HCEC 1CT (cell line): ENCODE measurements at regions not wholly inside any gene's neighbourhood (a gene's known extent, or its start where the extent isn't known, plus 50 kb on each side); places are given as distances from the start of the nearest gene placed in this dataset.
"Not testable (repeated sequence)": the region's sequence is repeated elsewhere in the genome, so short reads cannot be mapped to it uniquely, and the experiment has no call there.

Experiments
- DNase-seq: peaks from one replicate; pipeline ENCODE4 v3.0.0-alpha.2; 2017

- DNase-seq = no peak
Measured at GRCh38 chr6:67887747-67888545, 747.1 kb upstream of the ADGRB3 start.

GRCh38 chr6:67887419-67887746, 747.7 kb upstream of the ADGRB3 start:
- DNase-seq = no peak

- no peak for DNase-seq
Measured at GRCh38 chr6:67886840-67887292, 748.2 kb upstream of the ADGRB3 start.

DNA sequence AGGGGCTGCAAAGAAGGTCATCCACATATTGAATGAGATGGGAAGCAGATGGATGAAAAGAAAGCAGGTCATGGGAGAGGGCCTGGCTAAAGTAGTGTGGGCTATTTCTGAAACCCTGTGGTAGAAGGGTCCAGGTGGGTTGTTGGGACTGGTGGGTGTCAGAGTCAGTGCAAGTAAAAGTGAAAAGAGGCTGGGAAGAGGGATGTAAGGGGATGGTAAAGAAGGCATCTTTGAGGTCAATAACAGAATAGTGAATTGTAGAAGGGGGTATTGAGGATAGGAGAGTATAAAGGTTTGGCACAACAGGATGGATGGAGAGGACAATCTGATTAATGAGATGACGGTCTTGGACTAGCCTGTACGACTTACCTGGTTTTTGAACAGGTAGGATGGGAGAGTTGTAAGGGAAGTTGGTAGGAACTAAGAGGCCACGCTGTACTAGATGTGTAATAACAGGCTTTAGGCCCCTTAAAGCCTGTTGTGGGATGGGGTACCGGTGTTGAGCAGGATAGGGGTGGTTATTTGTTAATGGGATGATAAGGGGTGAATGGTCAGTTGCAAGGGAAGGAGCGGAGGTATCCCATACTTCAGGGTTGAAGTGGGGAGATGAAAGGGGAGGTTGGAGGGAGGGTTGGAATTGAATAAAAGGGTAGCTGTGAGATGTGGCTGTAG, 748.9 kb upstream of the ADGRB3 start:
- no peak for DNase-seq

- no peak for DNase-seq
Measured at GRCh38 chr6:67885081-67886033, 749.7 kb upstream of the ADGRB3 start.

DNA sequence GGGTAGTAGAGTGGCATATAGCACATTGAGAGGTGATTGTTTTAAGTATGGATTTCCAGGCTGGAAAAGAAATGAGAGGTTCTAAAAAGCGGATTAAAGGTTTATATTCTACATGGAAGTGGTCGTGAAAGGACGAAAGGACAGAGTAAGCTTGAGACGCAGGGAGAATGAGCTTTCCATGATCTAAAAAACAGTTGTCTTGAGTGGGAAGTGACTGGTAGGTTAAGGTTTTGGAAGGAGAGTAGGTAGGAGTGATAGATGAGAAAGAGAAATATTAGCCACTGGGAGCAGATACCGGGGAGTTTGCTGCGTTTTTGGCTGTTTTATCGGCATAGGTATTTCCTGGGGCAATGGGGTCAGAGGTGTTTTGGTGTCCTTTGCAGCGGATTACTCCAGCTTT, 750.6 kb upstream of the ADGRB3 start:
- no peak for DNase-seq

DNA sequence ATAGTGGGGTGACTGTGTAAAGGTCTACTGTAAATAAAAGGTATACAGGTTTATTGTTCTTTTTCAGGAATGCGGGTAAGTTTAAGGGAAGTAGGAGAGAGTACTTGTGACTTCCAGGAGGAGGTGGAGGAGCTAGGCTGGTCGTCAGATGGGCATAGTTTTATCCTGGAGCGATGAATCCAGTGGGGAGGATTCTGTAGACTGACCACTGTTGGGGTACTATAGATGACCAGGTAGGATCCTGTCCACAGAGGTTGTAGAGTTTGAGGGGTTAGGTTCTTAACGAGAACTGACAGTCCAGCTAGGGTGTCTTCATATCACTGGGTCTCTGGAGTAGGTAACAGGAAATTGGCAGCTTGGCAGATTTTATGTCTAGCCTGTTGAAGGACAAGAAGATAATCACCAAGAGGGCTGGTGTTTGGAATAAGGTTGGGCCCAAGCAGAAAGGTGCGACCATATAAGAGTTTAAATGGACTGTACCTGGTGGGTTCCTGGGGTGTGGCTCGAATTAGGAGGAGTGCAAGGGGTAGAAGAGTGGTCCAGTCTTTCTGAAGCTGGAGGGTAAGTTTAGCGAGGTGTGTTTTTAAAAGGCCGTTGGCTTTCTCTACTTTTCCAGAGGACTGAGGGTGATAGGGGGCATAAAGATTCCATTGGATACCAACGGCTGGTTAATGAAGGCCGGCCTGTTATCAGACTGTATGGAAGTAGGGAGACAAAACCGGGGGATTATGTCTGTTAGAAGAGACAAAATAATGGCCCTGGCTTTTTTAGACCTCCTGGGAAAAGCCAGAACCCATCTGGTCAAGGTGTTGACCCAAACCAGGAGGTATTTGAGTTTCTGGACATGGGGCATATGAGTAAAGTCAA, 751.3 kb upstream of the ADGRB3 start:
- no peak for DNase-seq

- DNase-seq = no peak
Measured at GRCh38 chr6:67882436-67883311, 752.4 kb upstream of the ADGRB3 start.

DNA sequence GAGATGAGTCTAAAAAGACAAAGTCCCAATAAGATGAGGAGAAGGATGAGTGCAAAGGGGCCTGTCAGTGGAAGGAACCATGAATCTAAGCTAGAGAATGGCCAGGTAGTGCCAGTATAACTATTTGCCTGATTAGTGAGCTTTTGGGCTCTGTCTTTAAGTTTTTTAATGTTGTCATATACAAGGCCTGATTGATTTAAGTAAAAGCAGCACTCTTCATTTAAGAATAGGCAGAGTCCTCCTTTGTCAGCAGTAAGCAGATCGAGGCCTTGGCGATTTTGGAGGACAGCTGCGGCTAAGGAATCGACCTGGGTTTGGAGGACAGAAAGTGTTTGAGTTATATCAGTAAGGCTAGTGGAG, 753.4 kb upstream of the ADGRB3 start:
- DNase-seq = no peak

- peak; percentile 58 for DNase-seq
Measured at GRCh38 chr6:67880939-67881705, 754.0 kb upstream of the ADGRB3 start.

DNA sequence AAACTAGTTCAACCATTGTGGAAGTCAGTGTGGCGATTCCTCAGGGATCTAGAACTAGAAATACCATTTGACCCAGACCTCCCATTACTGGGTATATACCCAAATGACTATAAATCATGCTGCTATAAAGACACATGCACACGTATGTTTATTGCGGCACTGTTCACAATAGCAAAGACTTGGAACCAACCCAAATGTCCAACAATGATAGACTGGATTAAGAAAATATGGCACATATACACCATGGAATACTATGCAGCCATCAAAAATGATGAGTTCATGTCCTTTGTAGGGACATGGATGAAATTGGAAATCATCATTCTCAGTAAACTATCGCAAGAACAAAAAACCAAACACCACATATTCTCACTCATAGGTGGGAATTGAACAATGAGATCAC, 754.7 kb upstream of the ADGRB3 start:
- DNase-seq = not testable (repeated sequence)

- not testable (repeated sequence) for DNase-seq
Measured at GRCh38 chr6:67879928-67880327, 755.2 kb upstream of the ADGRB3 start.

DNA sequence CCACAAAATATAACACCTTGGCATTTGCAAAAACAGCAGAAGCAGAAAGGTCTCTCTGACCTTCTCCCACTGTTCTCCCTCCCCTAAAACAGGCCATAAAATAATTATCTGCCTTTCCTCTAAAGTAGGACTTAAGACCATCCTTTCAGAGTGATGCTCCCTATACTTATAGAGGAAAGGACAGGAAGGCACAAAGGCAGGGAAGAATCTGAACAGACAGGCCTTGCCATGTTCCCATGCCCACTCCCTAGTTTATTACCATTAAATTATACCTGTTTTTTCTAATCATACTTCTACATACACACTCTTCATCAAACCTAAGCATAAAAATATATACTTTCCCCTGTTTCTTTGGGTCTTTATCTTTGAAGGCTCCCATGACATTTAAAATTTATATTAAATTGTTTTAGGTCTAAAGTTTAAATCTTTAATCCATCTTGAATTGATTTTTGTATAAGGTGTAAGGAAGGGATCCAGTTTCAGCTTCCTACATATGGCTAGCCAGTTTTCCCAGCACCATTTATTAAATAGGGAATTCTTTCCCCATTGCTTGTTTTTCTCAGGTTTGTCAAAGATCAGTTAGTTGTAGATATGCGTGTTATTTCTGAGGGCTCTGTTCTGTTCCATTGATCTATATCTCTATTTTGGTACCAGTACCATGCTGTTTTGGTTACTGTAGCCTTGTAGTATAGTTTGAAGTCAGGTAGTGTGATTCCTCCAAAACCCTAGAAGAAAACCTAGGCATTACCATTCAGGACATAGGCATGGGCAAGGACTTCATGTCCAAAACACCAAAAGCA, 755.8 kb upstream of the ADGRB3 start:
- not testable (repeated sequence) for DNase-seq

GRCh38 chr6:67878216-67878615, 756.9 kb upstream of the ADGRB3 start:
- DNase-seq = not testable (repeated sequence)

GRCh38 chr6:67877288-67877687, 757.8 kb upstream of the ADGRB3 start:
- no peak for DNase-seq

DNA sequence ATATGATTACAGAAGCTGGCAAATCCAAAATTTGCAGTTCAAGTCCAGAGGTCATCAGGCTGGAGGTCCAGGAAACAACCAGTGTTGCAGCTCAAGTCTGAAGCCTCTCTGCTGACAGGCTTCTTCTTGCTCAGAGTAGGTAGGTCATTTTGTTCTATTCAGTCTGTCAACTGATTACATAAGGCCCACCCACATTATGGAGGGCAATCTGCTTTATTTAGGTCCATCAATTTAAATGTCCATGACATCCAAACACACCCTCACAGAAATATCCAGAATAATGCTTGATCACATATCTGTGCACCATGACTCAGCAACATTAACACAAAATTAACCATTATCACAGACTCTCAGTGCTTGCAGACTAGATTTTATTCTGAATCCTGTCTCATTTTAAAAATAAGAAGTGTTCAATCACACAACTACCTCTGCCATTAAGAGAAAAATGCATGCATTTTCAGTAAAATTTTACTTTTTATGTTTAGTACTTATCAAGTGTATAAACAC, 759.2 kb upstream of the ADGRB3 start:
- DNase-seq = no peak

DNA sequence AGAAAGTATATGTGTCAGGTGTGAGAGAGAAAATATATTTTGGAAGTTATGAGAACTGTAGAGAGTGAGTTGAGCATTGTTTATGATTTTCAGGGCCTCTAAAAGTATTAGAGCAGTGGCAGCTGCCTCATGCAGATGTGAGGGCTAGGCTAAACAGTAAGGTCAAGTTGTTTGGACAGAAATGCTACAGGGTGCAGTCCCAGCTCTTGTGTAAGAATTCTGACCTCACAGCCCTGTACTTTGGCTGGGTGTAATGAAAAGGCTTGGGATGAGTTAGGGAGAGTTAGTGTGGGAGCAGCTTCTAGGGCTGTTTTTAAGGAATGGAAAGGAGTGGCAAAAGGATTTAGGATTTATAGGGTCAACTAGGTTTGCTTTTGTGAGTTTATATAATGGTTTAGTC, 764.8 kb upstream of the ADGRB3 start:
- no peak for DNase-seq

- no peak for DNase-seq
Measured at GRCh38 chr6:67863346-67863745, 771.7 kb upstream of the ADGRB3 start.

DNA sequence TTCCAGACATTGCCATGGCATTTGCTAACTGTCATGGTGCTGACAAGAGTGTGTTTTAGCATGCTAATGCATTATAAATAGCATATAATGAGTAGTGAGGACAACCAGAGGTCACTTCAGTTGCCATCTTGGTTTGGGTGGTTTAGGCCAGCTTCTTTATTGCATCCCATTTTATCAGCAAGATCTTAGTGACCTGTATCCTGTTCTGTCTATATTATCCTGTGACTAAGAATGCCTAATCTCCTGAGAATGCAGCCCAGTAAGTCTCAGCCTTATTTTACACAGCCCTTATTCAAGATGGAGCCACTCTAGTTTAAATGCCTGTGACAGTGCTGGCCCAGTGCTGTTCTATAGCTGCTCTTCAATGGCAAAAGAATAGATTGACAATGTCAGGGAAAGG, 781.0 kb upstream of the ADGRB3 start:
- peak; percentile 13 for DNase-seq

DNA sequence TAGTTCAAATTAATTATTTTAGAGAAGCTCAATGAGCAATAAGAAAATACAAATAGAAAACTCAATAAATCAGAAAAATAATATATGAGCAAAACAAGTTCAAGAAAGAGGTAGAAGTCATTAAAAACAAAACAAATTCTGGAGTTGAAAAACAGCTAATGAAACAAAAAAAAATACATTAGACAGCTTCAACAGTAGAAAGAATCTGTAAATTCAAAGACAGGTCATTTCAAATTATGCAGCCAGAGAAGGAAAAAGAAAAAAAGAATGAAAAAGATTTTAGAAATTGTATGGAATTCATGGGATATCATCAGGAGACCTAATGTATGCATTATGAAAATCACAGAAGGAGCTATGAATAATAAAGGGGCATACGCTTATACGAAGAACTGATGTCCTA, 795.3 kb upstream of the ADGRB3 start:
- no peak for DNase-seq
